Liver (tissue), 3 donors: ENCODE measurements at regions not wholly inside any gene's neighbourhood (a gene's known extent, or its start where the extent isn't known, plus 50 kb on each side); places are given as distances from the start of the nearest gene placed in this dataset.

Source experiments
- ATF3 ChIP-seq: IDR thresholded peaks from 2 replicates; pipeline ENCODE4 v1.6.1; 2016; ENCODE audit warnings: antibody characterized with exemption
- CTCF ChIP-seq: fragments of 150-350 bp; IDR thresholded peaks from 2 replicates; pipeline ENCODE4 v1.5.1; 2017; ENCODE audit warnings: improper control_type of control experiment, low read depth, low read length; ENCODE audit not compliant: missing input control
- EGR1 ChIP-seq, 2 donors: IDR thresholded peaks; 2 replicates each; pipeline ENCODE4 v1.6.1; 2016 to 2018; ENCODE audit warnings: antibody characterized with exemption in 2 of 2, low read depth in 2 of 2
- FOXA1 ChIP-seq: IDR thresholded peaks from 2 replicates; pipeline ENCODE4 v1.6.1; 2016; ENCODE audit warnings: antibody characterized with exemption
- GABPA ChIP-seq, 2 donors: IDR thresholded peaks in 1 of 2; conservative IDR thresholded peaks in 1 of 2; 2 replicates each; pipeline ENCODE4 v1.6.1; 2016; ENCODE audit warnings: antibody characterized with exemption in 2 of 2, mild to moderate bottlenecking in 1 of 2, moderate library complexity in 1 of 2
- JUND ChIP-seq, 2 donors: IDR thresholded peaks; 2 replicates each; pipeline ENCODE4 v1.6.1; 2016; ENCODE audit warnings: antibody characterized with exemption in 2 of 2
- MAX ChIP-seq: IDR thresholded peaks from 2 replicates; pipeline ENCODE4 v1.6.1; 2016; ENCODE audit warnings: antibody characterized with exemption
- NR2F2 ChIP-seq: IDR thresholded peaks from 2 replicates; pipeline ENCODE4 v1.6.1; 2016; ENCODE audit warnings: antibody characterized with exemption
- REST ChIP-seq: IDR thresholded peaks from 2 replicates; pipeline ENCODE4 v1.6.1; 2016; ENCODE audit warnings: antibody characterized with exemption, mild to moderate bottlenecking
- SP1 ChIP-seq: IDR thresholded peaks from 2 replicates; pipeline ENCODE4 v1.6.1; 2018; ENCODE audit warnings: antibody characterized with exemption, mild to moderate bottlenecking
- YY1 ChIP-seq: IDR thresholded peaks from 2 replicates; pipeline ENCODE4 v1.6.1; 2016; ENCODE audit warnings: antibody characterized with exemption, mild to moderate bottlenecking
- donor health status: healthy.
- donor health status: healthy.

GRCh38 chr2:146077156-146077555 is 1557.2 kb upstream of the ZEB2 start:
- no peak for TF ChIP-seq CTCF
- no peak for TF ChIP-seq FOXA1
- TF ChIP-seq REST, result no peak
- no peak for TF ChIP-seq YY1
- no peak for TF ChIP-seq ATF3
- TF ChIP-seq EGR1 (IDR thresholded peaks at IDR 0.05; ENCODE audit: low read depth in 2 of 2), result no peak
- TF ChIP-seq SP1, result no peak
- TF ChIP-seq NR2F2, result no peak
- TF ChIP-seq MAX, result no peak
- no peak for TF ChIP-seq JUND (IDR thresholded peaks at IDR 0.05)
- no peak for TF ChIP-seq GABPA (IDR thresholded peaks at IDR 0.05 in 1 of 2, conservative IDR thresholded peaks at IDR 0.05 in 1 of 2)
